HepG2 (cell line): ENCODE measurements at regions not wholly inside any gene's neighbourhood (a gene's known extent, or its start where the extent isn't known, plus 50 kb on each side); places are given as distances from the start of the nearest gene placed in this dataset.

Experiments used
- BRCA1 ChIP-seq: sonication (generic); formaldehyde crosslinking; IDR thresholded peaks from 2 replicates; pipeline ENCODE4 v1.4.0; 2020; ENCODE audit warnings: missing genetic modification reagents
- CEBPB ChIP-seq: IDR thresholded peaks from 2 replicates; pipeline ENCODE4 v1.6.1; 2011; ENCODE audit warnings: low read depth, low read length, improper control_type of control experiment, borderline replicate concordance
- EZH2 ChIP-seq: conservative IDR thresholded peaks from 2 replicates; pipeline ENCODE4 v1.6.1; 2012; ENCODE audit warnings: mild to moderate bottlenecking, low read depth, low read length, moderate library complexity
- FIP1L1 ChIP-seq: fragments of 200-400 bp; formaldehyde crosslinking; IDR thresholded peaks from 2 replicates; pipeline ENCODE4 v1.6.1; 2018; ENCODE audit warnings: low read depth, mild to moderate bottlenecking, low read length, moderate library complexity, borderline replicate concordance; ENCODE audit not compliant: insufficient read depth
- KDM5A ChIP-seq: fragments of 200-600 bp; sonication (generic); IDR thresholded peaks from 2 replicates; pipeline ENCODE4 v1.7.0; 2018; ENCODE audit warnings: antibody characterized with exemption, mild to moderate bottlenecking, low read length, borderline replicate concordance
- MTA3 ChIP-seq: sonication (generic); formaldehyde crosslinking; IDR thresholded peaks from 2 replicates; pipeline ENCODE4 v1.4.0; 2020; ENCODE audit warnings: missing genetic modification reagents
- NR1H2 ChIP-seq: sonication (generic); formaldehyde crosslinking; IDR thresholded peaks from 2 replicates; pipeline ENCODE4 v1.8.1; 2022; ENCODE audit warnings: low read depth, missing genetic modification reagents, borderline replicate concordance
- SUZ12 ChIP-seq: fragments of 150-350 bp; IDR thresholded peaks from 2 replicates; pipeline ENCODE4 v1.6.1; 2014; ENCODE audit warnings: low read depth, low read length
- ZC3H13 ChIP-seq: sonication (generic); formaldehyde crosslinking; IDR thresholded peaks from 2 replicates; pipeline ENCODE4 v1.8.1; 2023; ENCODE audit warnings: mild to moderate bottlenecking, missing genetic modification reagents, moderate library complexity
- ZNF558 ChIP-seq: sonication (generic); formaldehyde crosslinking; IDR thresholded peaks from 2 replicates; pipeline ENCODE4 v1.9.0; 2022; ENCODE audit warnings: mild to moderate bottlenecking, missing genetic modification reagents, borderline replicate concordance
- TF ChIP-seq, protein P1 (sequence below): sonication (generic); formaldehyde crosslinking; IDR thresholded peaks from 2 replicates; pipeline ENCODE4 v1.8.0; 2022; ENCODE audit warnings: missing genetic modification reagents, mild to moderate bottlenecking, borderline replicate concordance
- TF ChIP-seq, protein P2 (sequence below): sonication (generic); formaldehyde crosslinking; IDR thresholded peaks from 2 replicates; pipeline ENCODE4 v1.5.0; 2020; ENCODE audit warnings: mild to moderate bottlenecking, missing genetic modification reagents, moderate library complexity
- TF ChIP-seq, protein P3 (sequence below): sonication (generic); formaldehyde crosslinking; IDR thresholded peaks from 2 replicates; pipeline ENCODE4 v1.4.0; 2020; ENCODE audit warnings: missing genetic modification reagents

DNA sequence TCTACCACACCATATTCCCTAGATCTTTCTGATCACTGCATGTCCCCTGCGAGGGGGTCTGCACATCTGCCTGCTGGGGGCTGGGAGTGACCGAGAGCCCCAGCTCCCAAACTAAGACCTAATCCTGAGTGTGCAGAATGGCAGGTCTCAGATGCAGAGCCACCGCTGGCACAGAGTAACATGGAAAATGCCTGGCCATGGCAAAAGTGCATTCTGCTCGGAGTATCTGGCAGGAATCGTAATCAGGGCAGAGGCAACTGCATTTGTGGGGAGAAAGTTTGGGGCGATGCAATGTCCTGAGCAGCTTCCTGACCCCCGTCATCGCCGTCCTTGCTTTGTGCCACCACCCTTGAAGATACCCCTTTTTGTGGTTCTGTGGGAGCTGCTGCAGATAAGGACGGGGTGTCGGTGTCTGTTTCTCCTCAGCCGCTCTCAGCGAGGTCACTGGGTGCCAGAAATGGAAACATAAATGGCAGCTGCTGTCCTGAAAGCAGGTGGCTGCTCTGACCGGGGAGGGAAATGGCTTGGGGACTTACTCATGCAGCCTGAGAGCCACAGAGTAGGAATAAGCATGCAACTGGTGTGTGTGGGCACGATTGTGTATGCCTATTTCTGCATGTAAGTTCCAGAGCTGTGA lies 157.9 kb downstream of the LY86 start:
- TF ChIP-seq ZNF558 (CRISPR knock-in tag) (no peak), SUZ12 (no peak), BRCA1 (CRISPR knock-in tag) (no peak), NR1H2 (CRISPR knock-in tag) (no peak), ZC3H13 (no peak), EZH2 (no peak), CEBPB (no peak), MTA3 (CRISPR knock-in tag) (no peak), KDM5A (no peak), FIP1L1 (no peak)
- TF ChIP-seq, protein P1, sequence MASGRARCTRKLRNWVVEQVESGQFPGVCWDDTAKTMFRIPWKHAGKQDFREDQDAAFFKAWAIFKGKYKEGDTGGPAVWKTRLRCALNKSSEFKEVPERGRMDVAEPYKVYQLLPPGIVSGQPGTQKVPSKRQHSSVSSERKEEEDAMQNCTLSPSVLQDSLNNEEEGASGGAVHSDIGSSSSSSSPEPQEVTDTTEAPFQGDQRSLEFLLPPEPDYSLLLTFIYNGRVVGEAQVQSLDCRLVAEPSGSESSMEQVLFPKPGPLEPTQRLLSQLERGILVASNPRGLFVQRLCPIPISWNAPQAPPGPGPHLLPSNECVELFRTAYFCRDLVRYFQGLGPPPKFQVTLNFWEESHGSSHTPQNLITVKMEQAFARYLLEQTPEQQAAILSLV (CRISPR knock-in tag) = no peak
- TF ChIP-seq, protein P2, sequence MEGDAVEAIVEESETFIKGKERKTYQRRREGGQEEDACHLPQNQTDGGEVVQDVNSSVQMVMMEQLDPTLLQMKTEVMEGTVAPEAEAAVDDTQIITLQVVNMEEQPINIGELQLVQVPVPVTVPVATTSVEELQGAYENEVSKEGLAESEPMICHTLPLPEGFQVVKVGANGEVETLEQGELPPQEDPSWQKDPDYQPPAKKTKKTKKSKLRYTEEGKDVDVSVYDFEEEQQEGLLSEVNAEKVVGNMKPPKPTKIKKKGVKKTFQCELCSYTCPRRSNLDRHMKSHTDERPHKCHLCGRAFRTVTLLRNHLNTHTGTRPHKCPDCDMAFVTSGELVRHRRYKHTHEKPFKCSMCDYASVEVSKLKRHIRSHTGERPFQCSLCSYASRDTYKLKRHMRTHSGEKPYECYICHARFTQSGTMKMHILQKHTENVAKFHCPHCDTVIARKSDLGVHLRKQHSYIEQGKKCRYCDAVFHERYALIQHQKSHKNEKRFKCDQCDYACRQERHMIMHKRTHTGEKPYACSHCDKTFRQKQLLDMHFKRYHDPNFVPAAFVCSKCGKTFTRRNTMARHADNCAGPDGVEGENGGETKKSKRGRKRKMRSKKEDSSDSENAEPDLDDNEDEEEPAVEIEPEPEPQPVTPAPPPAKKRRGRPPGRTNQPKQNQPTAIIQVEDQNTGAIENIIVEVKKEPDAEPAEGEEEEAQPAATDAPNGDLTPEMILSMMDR (CRISPR knock-in tag) = no peak
- TF ChIP-seq, protein P3, sequence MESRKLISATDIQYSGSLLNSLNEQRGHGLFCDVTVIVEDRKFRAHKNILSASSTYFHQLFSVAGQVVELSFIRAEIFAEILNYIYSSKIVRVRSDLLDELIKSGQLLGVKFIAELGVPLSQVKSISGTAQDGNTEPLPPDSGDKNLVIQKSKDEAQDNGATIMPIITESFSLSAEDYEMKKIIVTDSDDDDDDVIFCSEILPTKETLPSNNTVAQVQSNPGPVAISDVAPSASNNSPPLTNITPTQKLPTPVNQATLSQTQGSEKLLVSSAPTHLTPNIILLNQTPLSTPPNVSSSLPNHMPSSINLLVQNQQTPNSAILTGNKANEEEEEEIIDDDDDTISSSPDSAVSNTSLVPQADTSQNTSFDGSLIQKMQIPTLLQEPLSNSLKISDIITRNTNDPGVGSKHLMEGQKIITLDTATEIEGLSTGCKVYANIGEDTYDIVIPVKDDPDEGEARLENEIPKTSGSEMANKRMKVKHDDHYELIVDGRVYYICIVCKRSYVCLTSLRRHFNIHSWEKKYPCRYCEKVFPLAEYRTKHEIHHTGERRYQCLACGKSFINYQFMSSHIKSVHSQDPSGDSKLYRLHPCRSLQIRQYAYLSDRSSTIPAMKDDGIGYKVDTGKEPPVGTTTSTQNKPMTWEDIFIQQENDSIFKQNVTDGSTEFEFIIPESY = no peak
